H1 (cell line): ENCODE measurements at regions not wholly inside any gene's neighbourhood (a gene's known extent, or its start where the extent isn't known, plus 50 kb on each side); places are given as distances from the start of the nearest gene placed in this dataset.

ENCODE experiments used
- BRCA1 ChIP-seq: IDR thresholded peaks from 2 replicates; pipeline ENCODE4 v1.6.1; 2012; ENCODE audit warnings: low read depth, low read length, improper control_type of control experiment
- CTCF ChIP-seq, 3 experiments: IDR thresholded peaks; 1 replicate in 2 of 3; 2 replicates in 1 of 3; pipeline versions ENCODE4 v1.5.1 to v1.6.1; 2011; ENCODE audit warnings: low read length in 3 of 3, mild to moderate bottlenecking in 3 of 3, inconsistent platforms in 2 of 3, low read depth in 1 of 3, moderate library complexity in 1 of 3; ENCODE audit not compliant: insufficient read depth in 1 of 3; ENCODE audit errors: control extremely low read depth in 1 of 3
- EZH2 ChIP-seq: fragments of 200-600 bp; sonication (generic); IDR thresholded peaks from 2 replicates; pipeline ENCODE4 v1.7.1; 2012; ENCODE audit warnings: low read depth, mild to moderate bottlenecking, moderate library complexity, low read length, inconsistent platforms; ENCODE audit not compliant: severe bottlenecking
- JUND ChIP-seq: IDR thresholded peaks from 2 replicates; pipeline ENCODE4 v1.6.1; 2011; ENCODE audit warnings: mild to moderate bottlenecking, improper control_type of control experiment, low read length
- KDM1A ChIP-seq: fragments of 200-600, 300-600 bp; sonication (generic); IDR thresholded peaks from 2 replicates; pipeline ENCODE4 v1.7.1; 2016; ENCODE audit warnings: mild to moderate bottlenecking, low read length, borderline replicate concordance
- MAX ChIP-seq: IDR thresholded peaks from 2 replicates; pipeline ENCODE4 v1.6.1; 2012; ENCODE audit warnings: inconsistent platforms
- PHF8 ChIP-seq: fragments of 200-600 bp; sonication (generic); conservative IDR thresholded peaks from 2 replicates; pipeline ENCODE4 v1.7.1; 2012; ENCODE audit warnings: low read depth, mild to moderate bottlenecking, inconsistent platforms, low read length, moderate library complexity
- POLR2A ChIP-seq, 2 experiments: IDR thresholded peaks; 1 replicate in 1 of 2; 2 replicates in 1 of 2; pipeline ENCODE4 v1.6.1; 2011; ENCODE audit warnings: low read depth in 2 of 2, low read length in 2 of 2, mild to moderate bottlenecking in 2 of 2; ENCODE audit errors: control extremely low read depth in 1 of 2
- RAD21 ChIP-seq, 2 experiments: IDR thresholded peaks in 1 of 2; conservative IDR thresholded peaks in 1 of 2; 2 replicates each; pipeline ENCODE4 v1.6.1; 2011; ENCODE audit warnings: low read depth in 2 of 2, low read length in 2 of 2, improper control_type of control experiment in 1 of 2, inconsistent platforms in 1 of 2, mild to moderate bottlenecking in 1 of 2, moderate library complexity in 1 of 2
- RFX5 ChIP-seq: IDR thresholded peaks from 2 replicates; pipeline ENCODE4 v1.6.1; 2011; ENCODE audit warnings: low read depth, low read length, improper control_type of control experiment, borderline replicate concordance
- RXRA ChIP-seq: IDR thresholded peaks from 2 replicates; pipeline ENCODE4 v1.6.1; 2011; ENCODE audit warnings: low read depth, mild to moderate bottlenecking, low read length, moderate library complexity; ENCODE audit not compliant: insufficient read depth
- SIN3A ChIP-seq, 2 experiments: IDR thresholded peaks in 1 of 2; conservative IDR thresholded peaks in 1 of 2; 2 replicates each; pipeline ENCODE4 v1.6.1; 2011 to 2012; ENCODE audit warnings: low read length in 2 of 2, improper control_type of control experiment in 1 of 2, low read depth in 1 of 2, mild to moderate bottlenecking in 1 of 2
- ZNF274 ChIP-seq: IDR thresholded peaks from 2 replicates; pipeline ENCODE4 v1.7.0; 2012; ENCODE audit warnings: low read length, borderline replicate concordance; ENCODE audit errors: extremely low read depth

GRCh38 chrX:121349263-121349662, 301.9 kb downstream of the GLUD2 start:
- TF ChIP-seq EZH2 (no peak), JUND (no peak), CTCF (IDR thresholded peaks at IDR 0.05; ENCODE audit: control extremely low read depth in 1 of 3, insufficient read depth in 1 of 3, low read depth in 1 of 3, low read length in 3 of 3) (no peak), SIN3A (conservative IDR thresholded peaks at IDR 0.05 in 1 of 2, IDR thresholded peaks at IDR 0.05 in 1 of 2; ENCODE audit: low read depth in 1 of 2, low read length in 2 of 2) (no peak), RFX5 (no peak), RXRA (no peak), BRCA1 (no peak), MAX (no peak), POLR2A (IDR thresholded peaks at IDR 0.05; ENCODE audit: control extremely low read depth in 1 of 2, low read depth in 2 of 2, low read length in 2 of 2) (no peak), PHF8 (no peak), KDM1A (no peak), ZNF274 (no peak), RAD21 (IDR thresholded peaks at IDR 0.05 in 1 of 2, conservative IDR thresholded peaks at IDR 0.05 in 1 of 2; ENCODE audit: low read depth in 2 of 2, low read length in 2 of 2) (no peak)
